NCI-H226 (cell line): ENCODE measurements at regions not wholly inside any gene's neighbourhood (a gene's known extent, or its start where the extent isn't known, plus 50 kb on each side); places are given as distances from the start of the nearest gene placed in this dataset.
"Not testable (repeated sequence)": the region's sequence is repeated elsewhere in the genome, so short reads cannot be mapped to it uniquely, and the experiment has no call there.

Experiments used
- DNase-seq: peaks from one replicate; pipeline ENCODE4 v3.0.0-alpha.2; 2015

DNA sequence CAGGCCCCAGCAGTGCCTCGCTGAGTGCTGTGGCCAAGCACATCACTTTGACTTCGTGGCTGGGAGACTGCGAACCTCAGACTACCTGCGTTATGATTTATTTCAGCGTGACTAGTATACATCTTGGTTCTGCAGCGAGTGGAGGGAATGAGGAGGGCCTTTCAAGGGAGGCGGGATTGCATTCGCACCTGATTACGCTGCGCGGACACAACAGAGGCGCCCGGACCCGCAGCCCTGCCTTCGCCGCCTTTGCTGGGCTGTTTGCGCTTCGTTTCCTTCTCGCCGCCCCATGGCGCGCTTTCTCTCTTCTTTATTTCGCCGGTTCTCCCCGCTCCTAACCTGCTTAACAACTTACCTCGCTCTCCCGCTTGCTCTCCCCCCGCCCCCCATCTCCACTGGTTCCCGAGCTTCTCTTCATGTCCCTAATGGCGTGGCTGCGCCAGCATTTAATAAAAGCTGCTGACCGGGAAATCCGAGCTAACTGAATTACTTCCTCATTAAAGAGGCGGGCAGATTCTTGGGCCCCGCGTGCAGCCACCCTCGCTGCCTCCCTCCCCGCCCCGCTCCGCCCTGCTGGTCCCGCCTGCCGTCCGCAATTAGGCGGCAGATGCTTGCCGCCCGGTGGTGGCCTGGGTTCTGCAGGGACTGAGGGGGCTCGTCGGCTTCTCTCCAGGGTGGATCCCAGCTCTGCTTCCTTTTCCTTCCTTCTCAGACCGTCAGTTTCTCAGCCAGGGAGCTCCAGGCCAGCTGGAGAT lies 257.6 kb upstream of the SDK2 start:
- DNase-seq = no peak

DNA sequence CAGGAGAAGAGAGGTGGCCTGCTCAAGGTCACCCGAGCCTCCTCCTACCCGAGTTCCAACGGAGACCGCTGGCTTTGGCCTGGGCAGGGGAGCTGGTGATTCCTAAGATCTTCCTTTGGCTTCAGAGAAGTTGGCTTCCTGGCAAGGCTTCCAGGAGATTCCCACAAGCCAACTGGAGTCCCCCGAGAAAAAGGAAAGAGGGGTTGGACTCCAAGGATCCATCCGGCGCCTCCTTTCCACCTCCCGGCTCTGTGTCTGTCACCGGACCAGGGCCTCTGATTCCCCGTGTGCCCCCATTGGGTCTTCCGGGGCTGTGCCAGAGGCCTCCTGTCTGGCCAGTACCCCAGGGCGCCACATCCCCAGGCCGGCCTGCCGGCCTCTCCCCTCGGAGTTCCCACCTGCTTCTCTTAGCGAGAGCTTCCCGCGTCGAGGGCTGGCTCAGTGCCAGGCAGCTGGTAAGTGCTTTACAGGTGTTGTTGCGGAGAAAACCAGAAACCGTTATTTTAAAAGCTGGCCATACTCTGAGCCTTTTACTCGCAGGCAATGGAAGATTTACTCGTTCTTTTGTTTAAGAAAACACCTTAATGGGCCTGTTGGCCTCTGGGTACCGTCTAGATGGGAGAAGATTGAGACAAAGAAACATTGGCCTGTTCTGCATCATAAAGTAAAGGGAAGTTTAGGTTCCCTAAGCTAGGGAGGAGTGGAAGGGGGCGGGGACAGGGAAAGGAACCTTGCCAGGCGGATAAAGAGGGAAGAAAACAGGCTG lies 258.4 kb upstream of the SDK2 start:
- DNase-seq = no peak

DNA sequence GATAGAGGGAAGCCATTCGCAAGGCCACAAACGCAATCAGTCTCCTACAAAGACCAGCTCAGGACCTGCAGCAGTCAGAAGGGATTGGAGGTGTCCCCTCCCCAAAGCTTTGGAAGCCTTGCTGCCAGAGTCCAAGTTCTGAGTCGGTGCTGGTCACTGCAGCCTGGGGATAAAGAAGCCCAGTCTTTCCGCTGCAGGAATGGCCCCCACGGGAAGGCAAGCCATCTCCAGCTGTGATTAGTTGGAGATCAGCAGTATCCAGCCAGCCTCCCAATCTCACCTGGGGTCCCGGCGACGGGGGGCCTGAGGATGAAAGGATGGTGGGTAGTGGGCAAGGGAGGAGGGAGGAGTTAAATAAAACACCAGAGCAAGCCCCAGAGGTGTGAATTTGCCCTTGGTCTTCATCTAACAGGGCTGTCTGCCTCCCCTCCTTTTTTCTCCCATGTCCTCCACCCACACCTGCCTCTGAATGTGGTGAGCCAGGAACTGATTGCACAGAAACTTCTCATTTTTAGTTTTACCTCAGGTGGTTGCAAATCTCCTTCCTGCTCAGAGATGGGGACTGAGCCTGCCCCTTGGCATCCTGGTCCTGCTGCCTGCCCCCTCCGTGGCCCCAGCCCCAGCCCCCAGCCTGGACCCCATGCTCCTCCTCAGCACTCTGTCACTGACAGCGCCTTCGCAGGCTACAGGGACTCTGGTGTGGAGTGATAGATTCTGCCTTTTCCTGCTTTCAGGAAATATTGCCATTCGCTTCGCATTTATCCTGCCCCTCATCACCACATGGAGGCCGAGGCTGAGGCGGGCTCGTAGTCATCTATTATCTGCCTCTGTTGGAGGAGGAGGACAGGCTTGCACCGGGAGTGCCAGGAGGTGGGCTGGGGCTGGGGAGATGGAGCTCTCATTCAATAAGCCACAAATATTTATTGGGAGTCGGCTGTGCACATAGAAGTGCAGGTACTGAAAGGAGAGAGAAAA lies 262.9 kb upstream of the SDK2 start:
- no peak for DNase-seq

DNA sequence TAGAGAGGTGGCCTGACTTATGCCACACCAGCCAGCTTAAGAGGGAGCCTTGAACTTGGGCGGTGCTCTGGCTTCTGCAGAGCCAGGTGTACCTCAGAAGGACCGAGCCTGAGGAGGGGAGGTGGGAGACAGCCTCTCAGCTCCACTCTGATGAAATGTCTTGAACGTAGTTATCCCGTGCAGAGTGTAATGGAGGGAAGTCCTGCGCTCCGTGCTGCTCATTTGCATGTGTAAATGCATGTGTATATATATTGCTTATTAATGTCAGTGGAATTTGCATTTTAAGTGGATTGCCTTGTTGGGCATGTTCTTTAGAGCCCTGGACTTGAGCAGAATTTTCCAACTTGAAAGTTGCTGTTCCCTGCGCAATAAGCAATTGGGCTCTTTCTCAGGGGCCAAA lies 264.9 kb upstream of the SDK2 start:
- DNase-seq = no peak

DNA sequence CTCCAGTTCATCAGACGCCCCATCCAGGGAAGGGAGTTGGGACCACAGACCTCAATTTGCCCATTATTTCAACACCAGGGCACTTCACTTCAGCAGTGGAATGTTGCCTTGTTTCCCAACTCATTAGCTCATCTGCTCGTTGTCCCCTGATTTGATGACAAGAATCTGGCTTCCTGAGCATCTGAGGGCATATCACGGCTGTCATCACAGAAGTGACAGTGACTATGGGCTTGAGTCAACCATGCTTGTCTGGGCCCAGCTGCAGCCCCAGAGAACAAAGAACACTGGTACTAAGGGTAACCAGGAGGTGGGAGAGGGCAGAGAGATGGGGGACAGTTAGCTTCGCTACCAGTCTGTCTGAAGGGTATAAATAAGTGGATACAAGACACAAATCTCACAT lies 266.0 kb upstream of the SDK2 start:
- DNase-seq = no peak

DNA sequence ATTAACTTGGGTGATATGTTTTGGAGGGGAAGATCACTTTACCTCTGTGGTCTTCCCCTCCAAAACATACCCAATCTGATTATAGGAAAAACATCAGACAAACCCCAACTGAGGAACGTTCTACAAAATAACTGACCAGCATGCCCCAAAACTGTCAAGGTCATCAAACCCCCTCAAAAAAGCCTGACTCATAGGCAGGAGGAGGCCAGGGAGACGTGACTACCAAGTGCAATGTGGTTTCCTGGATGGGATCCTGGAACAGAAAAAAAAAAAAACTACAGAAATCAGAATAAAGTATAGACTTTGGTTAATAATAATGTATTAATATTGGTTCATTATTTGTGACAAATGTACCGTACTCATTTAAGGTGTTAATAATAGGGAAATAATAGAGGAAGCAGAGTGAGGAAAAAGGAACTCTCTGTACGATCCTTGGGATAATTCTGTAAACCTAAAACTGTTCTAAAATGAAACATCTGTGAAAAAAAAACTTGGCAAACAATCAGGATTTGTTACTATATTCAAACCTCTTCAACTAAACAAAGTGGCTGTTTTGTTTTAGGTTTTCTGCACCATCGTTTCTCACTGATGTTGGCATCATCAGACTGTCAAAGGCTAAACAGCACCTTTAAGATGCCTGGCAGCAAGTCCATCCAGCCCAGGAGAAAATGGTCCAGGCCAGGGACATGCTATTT lies 266.7 kb upstream of the SDK2 start:
- no peak for DNase-seq

DNA sequence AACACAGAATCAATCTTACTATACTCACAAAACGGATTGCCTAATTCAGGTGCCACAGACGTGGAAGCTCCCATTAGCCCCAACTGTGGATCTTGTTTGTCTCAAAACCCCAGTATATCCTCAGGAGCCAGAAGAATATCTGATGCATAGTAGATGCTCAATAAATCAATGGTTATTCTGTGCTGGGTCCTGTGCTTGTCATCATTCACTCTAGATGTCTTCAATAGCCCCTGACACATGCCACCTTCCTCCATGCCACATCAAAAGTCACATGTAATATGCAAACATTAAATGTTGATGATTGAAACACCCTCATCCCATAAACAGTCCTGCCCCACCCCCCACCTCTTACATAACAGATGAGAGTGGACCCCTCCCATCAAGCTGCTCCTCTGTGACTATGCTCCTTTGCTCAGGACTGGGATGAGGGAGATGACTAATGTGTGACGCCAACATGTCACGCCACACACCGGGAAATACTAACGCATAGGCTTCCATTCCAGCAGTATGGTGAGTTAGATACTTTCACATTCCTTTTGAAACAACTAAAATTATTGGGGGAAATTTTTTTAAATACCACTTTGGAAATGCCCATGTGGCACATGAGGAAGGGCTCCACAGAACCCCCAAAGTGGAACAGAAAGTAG lies 267.6 kb upstream of the SDK2 start:
- DNase-seq = no peak

DNA sequence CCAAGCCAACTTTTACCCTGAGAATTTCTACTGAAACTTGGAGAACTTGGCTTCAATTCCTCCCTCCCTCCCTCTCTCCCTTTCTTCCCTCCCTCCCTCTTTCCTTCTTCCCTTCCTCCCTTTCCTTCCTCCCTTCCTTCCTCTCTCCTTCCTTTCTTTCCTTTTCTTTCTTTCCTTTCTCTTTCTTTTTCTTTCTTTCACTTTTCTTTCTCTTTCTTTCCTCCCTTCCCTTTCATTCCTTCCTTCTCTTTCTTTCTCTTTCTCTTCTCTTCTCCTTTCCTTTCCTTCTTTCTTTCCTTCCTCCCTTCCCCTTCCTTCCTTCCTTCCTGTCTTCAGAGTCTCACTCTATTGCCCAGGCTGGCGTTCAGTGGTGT lies 268.1 kb upstream of the SDK2 start:
- DNase-seq = no peak

DNA sequence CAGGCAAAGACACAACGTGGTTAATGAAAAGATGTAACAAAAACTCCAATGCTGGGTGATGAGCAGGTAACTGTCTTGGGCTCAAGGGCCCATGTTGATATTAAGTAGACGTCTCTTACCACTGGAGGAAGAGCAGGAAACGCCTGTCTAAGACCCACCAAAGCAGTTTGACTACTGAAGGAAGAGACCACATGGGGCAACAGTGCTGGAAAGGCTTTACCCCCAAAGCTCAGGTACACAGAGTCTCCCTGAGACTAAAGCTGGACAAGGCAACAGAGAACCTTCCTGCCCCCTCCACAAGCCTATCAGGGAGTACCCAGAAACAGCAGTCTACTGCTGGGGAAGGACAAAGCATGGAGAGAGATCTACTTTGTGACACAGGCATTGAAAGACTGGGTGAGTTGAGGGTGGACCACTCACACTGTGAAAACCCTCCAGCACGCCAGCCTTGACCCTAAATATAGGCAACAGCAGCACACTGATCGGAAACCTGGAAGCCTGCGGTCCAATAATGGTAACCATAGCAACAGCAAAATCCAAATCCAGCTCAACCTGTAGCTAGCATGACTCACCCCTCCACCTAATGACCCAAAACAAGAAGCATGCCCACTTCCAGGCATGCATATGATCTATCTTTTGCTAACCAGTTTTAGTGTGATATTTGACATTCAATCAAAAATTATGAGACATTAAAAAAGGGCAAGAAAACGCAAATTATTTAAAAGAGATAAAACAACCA lies 270.5 kb upstream of the SDK2 start:
- DNase-seq = no peak

DNA sequence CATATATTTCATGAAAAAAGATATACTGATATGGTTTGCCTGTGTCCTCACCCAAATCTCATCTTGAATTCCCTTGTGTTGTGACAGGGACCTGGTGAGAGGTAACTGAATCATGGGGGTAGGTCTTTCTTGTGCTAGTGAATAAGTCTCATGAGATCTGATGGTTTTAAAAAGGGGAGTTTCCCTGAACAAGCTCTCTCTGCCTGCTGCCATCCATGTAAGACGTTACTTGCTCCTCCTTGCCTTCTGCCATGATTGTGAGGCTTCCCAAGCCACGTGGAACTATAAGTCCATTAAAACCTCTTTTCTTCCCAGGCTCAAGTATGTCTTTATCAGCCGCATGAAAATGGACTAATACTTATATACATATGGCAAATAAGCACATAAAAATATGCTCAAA lies 274.8 kb upstream of the SDK2 start:
- not testable (repeated sequence) for DNase-seq

DNA sequence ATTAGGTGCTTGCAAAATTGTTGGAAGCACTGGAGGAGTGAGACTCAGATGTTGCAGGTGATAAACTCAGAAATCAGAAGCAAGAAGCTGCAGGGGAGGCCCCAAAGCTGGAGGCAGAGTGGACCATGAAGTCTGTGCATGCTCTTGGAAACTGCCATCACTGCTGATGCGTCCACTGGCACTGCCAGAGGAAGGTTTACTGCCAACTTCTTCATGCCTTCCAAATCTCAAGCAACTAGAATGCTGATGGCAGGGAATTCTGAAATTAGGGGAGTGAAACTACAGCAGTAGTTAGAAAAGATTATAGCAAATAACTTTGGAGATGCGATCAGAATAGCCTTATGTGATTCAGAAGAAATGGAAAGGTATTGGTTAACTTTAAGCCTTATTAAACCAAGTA lies 277.1 kb upstream of the SDK2 start:
- DNase-seq = no peak

DNA sequence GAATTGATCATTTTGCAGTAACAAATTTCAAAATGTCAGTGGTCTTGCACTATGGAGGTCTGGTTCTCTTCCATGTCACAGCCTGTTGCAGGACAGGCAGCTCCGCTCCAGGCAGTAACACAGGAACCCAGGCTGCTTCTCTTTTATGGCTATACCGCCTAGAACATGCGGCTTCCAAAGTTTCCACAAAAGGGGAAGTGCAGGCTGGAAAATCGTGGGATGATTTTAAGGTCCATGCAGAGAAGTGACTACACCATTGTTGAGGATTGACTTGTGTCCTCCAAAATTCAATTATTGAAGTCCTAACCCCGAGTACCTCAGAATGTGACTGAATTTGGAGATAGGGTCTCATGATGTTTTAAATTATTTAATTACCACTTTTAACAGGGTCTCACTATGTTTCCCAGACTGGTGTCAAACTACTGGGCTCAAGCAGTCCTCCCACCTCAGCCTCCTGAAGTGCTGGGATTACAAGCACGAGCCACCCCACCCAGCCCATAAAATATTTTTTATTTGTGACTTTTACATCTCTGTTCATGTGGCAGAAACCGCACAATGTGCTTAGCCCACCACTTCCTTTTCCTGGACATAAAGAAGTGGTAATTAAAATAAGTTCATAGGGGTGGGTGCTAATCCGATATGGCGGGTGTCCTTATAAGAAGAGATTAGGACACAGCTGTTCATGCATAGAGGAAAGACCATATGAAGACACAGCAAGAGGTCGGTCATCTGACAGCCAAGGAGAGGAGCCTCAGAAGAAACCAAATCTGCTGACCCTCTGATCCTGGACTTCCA lies 279.2 kb upstream of the RPL38 start:
- DNase-seq = no peak

DNA sequence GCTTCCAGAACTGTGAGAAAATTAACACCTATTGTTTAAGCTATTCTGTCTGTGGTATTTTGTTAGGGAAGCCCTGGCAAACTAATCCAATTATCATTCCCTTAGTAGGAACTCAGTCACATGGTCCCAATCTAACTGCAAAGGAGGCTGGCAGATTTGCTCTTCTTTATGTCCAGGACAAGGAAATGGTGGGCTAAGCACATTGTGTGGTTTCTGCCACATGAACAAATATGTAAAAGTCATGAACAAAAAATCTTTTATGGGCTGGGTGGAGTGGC lies 278.6 kb upstream of the RPL38 start:
- DNase-seq = no peak

DNA sequence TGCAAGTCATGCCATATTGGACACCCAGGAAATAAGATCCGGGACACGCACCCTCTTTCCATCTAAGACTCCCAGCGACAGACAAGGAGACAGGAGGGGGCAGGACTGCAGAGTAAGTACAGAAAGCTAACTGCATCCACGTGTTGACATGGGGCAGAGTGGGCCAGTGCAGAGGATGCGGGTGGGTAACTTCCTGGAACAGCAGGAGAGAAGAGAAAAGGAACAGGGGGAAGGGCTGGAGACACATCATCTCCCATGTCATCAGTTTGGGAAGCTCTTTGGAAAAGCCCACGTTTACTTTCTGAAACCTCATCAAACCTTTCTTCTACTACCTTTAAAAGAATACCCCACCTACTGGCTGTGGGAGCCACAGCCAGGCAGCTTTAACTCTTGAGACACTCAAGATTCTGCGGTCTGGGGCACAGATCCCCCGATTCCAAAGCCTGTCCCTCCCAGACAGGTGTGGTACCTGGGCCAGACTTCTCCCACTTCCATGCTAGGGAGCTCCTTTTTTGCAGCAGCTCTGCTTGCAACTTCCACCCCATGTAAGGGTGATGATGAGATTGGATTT lies 273.5 kb upstream of the RPL38 start:
- no peak for DNase-seq

DNA sequence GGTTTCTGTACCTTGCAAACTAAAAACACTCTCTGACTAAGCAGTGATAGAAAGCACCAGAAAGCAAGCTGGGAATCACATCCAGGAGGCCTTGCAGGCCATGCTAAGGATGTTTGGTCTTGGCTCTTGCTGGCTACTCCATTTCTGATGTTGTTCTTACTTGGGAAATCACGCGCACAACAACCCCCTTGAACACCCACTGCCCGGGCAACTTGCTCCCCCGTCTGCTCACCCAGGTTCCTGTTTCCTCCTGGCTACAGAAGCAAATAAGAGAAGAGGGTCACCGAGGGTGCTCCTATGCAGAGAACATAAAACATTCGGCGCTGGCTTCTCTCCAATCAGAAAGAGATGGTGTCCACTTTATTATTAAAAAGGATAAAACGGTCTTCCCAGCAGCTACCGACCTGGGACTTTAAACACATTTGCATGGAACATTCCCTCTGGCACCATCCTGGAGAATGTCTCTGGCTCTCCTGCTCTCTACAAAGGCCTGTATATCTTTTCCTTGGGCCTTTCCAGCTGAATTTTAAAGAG lies 271.2 kb upstream of the RPL38 start:
- no peak for DNase-seq

DNA sequence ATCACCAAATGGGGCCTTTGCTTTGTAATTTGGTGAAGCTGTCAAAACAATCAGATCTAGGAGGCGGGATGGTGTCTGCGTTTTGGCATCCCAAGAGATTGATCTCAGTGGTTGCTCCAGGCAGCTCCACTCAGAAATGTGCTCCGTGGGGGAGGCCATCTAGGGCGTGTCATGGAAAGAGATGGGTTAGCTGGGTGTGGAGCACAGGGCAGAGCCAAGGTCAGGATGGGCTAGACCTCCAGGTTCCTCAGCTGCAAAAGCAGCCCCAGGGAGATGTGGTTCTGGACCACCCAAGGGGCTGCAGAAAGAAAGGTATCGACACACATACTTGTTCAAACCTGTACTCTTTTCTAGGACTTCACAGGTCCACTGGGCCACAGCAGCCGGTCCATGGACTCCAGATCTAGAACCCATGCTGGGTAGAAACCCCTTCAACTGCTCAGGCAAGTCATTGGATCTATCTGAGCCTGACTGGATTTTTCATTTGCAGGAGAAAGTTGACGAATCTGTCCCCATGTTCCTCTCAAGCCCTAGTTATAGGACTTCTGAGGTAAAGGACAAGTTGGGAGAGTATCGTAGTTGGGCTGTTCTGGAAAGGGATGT lies 270.2 kb upstream of the RPL38 start:
- no peak for DNase-seq

DNA sequence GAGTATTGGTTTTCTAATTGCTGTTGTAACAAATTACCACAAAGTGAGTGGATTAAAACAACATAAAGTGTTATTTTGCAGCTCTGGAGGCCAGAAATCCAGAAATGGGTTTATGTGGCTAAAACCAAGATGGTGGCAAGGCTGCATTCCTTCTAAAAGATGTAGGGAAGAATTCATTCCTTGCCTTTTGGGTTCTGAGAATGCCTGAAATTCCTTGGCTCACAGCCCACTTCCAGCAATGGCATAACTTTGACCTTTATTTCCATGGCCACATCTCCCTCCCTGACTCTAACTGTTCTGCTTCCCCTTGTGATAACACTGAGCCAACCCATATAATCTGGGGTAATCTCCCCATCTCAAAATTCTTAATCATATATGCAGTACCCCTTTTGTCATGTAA lies 269.6 kb upstream of the RPL38 start:
- DNase-seq = no peak

DNA sequence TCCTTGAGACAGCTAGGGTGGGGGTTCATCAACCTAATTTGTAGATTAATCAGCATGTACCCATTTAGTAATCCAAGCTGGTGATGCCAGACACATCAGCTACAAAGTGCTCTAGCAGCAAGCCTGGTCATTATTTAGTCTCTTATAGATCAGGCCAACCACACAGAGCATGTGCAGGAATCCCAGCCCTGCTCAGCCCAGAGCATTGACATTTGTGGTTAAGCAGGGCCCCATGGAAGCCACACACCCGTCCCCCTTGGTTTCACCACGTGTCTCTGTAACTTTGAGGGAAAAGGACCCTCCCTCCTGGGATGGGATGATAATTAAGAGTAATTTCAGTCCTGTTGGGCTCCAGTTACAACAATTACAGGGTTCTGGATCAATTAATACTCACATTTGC lies 268.8 kb upstream of the RPL38 start:
- no peak for DNase-seq

DNA sequence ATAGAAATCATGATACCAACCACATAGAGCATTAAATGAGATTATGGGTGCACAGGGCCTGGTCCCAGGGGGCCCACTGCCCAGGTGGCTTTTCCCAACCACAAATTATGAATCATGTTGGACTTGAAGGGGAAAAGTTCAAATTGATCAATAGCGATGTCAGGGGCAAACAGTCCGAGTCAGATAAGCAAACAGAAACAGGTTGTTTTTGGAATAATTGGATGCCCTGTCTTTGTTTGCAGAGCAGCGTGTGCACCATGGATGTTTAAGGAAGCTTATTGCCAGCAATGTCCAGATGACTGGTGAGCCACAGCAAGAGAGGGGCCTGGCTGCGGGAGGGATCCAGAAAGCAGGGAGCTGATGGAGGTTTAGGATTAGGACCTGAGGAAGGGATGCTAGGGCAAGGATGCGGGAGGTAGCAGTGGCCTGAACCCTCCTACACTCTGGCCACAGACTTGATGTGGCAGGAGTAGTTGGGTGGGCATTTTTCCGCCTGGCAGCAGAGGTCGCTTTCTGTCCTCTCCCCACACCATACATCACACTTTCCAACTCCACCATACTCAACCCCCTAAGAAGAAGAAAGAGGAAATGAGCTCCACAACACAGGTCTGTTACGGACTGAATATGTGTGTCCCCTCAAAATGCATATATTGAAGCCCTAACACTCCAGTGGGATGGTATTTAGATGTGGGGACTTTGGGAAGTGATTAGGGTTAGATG lies 266.4 kb upstream of the RPL38 start:
- DNase-seq = no peak
